IPS DF 4.7 (cell line): ENCODE measurements at regions not wholly inside any gene's neighbourhood (a gene's known extent, or its start where the extent isn't known, plus 50 kb on each side); places are given as distances from the start of the nearest gene placed in this dataset.

Experiments
- DNase-seq: peaks from one replicate; pipeline ENCODE4 v3.0.0-alpha.2; 2013; ENCODE audit warnings: low spot score; ENCODE audit errors: extremely low read depth

DNA sequence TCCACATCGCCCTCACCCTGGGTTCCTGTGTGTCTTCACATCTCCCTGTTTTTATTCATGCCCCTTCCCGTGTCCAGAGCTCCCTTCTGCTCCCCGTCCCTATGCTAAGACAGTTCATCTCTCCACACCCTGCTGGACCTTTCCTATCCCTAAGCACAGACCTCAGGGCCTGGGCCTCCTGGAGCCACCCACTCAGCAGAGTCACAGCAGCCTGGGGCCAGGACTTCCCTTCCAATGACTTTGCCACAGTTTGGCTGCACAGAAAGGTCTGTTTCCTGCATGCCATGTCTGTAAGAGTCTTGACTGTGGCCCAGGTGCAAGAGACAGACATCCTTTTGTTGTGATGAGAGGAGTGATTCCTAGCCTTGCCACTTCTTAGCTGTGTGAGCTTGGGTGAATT is 470.7 kb downstream of the TSHZ3 start:
- no peak for DNase-seq

DNA sequence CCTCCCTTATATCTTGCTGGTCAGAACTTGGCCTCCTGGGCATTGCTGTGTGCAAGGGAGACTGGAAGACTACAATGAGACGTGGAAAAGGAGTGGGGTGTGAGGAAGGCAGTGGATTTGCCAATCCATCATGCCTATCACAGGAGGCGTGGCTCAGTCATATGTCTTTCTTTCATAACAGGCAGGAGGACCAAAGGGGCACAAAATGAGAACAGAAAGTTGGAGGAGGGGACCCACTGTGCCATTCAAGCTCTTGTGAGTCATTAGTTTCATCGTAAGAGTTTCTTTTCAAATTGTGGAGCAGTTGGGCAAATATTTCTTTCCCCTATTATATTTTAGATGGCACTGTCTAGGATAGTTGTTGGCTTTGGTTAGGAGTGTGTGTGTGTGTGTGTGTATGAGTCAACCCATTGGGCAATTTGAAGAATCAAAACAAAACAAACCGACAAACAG is 471.5 kb downstream of the TSHZ3 start:
- no peak for DNase-seq

DNA sequence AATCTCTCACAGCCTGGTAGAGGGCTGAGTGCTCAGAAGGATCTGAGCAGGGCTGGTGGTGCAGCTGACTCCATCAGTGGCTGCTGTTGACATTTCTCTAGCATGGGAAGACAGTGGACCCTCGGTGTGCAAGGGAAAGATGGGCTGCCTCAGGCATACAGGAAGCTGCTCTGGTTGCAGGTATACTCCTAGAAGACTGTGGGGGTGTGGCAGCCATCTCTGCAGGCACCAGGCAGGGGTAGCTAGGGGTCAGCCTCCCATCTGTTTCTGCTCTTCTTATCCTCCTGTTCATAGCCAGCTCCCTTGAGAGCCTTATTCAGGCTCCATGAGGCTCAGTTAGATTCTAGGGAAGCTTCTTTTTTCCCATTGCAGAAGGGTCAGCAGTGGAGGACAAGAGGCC is 475.5 kb downstream of the TSHZ3 start:
- no peak for DNase-seq

DNA sequence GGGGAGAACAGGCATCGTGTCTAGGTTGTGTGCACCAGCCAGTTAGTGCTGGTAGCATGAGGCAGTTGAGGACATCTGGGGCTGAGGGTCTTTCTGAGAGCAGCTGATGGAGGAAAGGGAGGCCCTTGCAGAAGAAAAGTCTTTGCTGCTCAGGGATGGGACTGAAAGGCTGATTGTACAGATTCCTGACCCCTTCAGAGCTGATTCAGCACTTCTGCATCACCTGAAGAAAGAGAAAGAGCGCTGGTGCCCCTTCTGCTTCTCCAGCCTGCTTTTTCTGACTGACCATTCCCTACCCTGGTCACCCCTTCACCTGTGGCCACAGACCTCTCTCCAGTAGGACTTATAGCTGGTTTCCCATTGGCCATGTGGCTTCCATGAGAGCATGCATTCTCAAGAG is 476.2 kb downstream of the TSHZ3 start:
- no peak for DNase-seq

DNA sequence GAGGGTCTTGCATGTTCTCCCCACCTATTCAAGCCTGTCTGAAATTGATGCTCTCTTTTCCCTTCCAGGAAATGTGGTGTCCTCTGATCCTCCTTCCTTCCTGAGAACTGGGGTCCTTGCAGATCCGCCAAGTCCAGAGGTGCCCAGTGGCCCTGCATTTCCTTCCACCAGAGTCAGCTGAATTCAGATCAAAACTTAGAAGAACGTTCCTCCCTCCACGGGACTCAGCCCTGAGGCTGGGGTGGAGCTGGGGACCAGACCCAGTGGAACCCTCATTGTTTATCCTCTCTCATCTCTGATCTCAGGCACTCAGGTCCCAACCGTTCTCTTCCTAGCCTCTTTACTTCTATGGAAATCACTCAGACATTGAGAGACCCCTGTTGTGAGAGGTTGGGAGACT is 477.3 kb downstream of the TSHZ3 start:
- DNase-seq, result no peak

DNA sequence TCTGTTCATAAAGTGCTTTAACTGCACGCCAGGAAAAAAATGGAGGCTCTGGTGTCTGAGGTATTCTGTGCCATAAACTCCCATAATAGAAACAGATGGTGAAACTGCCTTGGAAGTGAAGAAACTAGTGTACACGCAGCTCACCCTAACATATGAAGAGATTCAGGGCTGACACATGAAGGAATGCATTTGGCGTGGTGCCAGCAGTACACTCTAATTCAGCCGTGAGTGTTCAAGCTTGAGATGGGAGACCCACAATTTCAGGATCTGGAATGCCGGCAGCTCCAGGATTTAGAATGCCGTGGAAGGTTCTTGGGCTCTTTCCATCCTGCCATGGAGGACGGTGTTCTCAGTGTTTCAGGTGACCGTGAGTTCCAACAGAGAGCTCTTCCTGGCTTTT is 478.4 kb downstream of the TSHZ3 start:
- DNase-seq, result no peak

DNA sequence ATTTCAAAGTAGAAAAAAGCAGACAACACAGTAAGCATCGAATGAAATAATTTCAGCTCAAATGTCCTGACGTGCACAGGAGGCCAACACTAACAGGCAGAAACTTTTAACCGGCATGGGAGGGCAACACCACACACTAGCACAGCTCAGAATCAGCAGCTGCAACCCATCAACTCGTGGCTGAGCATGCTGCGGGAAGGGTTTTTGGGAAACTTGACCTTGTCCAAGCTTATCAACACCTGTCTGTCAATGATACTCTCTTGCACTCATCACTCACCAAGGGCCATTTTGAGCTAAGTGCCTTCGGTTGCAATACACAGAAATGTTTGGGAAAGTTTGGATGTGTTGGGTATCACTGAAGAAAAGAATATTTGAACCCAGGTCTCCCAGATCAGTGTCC is 483.7 kb downstream of the TSHZ3 start:
- DNase-seq, result no peak

DNA sequence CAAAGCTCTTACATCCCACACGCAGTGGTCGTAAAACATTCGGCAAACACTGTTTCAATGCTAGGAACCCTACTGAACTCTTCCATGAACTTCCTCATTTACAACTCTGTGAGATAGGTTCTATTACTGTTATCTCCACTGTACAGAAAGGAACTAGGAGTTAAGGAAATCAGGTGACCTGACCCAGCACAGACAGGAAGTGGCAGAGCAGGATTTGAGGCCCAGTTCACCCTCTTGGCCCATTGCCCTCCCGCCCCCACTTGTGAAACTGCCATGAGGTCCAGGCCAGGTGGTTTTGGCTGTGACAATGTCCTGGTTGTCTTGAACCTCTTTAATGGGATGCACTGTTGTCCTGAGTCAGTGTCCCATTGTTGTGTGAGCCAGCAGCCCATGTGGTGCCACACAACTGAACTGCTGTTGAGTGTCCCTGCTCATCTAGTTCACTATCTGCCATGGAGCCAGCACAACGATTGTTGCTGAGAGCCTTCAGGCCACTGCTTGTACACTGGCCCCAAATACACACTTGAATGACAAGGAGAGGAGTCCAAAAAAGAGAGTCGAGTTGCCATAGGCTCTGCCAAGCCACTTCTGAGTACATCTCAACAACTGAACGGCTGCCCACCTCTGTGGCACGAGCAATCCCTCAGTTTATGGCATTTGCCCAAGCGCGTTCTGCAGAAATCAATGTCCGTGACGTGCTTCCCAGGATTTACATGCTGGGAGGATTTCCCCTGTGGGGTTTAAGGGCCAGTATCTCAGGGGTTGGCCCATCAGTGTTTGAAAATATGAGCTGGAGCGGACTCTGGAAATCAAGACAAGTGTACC is 484.6 kb downstream of the TSHZ3 start:
- DNase-seq, result no peak

DNA sequence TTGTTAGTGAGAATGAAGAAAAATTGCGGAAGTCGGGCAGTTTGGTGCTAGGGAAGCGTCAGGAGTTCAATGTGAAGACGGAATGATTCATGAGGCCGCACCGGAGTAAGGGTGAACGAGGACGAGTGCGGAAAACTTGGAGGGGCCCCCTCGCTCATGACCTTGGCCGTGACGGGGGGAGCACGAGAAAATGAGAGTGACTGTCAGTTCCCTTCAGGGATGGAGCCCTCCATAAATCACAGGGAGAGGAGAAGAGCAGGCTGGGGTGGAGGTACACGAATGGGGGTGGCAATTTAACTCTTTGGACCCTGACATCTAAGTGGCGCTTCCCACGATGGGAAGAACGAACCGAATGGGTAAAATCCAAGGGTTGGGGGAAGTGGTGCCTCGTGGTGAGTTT is 486.4 kb downstream of the TSHZ3 start:
- no peak for DNase-seq

DNA sequence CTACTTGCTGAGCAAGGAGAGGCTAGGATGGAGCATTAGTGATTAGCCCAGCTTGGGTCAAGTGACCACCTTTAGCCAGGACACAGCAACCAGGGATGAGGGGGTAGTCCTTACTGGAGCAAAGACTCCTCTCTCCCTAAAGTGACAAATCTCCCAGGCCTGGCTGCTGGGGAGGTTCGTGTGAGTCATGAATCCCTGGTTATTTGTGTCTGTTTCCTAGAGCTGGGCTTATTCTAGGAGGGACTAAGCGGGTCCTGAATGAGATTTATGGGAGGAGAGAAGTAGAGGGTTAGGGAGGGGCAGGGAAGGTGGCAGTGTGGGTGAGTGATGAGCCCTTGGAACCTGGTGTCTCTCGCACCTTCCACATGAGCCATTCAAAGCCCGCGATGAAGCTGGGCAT is 487.3 kb downstream of the TSHZ3 start:
- no peak for DNase-seq

DNA sequence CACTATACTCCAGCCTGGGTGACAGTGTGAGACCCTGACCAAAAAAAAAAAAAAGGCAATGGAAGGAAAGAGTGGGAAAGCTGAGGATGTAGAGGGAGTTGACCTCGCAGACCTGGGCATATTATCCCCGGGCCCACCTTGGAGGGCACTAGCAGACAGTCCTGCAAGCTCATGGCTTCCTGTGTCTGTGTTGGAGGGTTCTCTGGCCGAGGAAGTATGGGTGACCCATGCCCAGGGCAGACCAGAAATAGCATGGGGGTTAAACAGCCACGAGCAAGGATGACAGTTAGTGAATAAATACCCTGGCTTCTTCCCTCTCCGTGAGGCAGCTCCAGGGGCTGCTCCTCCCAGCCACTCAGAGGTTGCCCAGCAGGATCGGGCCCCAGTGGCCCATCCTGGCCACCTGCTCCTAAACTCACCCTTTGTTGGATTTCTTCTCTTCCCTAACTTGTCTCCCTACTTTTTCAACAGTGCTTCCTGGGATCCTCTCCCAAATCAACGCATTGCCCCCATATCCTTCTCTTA is 485.8 kb downstream of the ZNF536 start:
- no peak for DNase-seq

DNA sequence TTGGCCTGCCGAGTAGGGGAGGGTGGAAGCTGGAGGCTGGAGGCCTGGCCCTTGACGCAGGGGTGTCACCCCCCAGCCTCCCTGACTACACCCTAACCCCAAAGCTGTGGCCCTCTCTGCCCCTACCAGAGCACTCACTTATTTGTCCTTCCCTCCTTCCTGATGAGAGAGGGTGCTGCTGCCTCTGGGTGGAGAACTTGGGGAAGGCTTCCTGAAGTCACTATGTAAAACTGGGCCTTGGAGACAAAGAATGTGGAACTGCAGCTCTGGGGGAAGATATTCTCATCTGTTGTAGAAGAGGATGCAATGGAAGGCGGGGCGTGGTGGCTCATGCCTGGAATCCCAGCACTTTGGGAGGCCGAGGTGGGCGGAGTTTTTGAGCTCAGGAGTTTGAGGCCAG is 485.2 kb downstream of the ZNF536 start:
- DNase-seq, result no peak

DNA sequence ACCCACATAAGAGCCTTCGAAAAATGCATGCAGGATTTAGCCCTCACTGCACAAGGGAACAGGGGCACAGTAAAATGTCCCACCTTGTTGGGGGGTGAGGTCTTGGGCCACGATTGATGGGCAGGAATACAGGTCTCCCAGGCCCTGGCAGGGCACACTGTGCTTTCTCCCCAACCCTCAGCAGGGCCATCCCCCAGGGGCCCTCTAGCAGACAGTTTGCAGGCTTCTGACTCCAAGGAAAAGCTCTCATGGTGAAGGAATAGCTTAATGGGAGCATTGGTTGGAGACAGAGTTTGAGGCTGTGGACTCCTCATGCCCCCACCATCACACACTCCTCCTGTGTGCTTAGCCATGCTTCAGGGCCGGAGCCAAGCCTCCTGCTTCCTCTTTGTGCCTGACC is 484.6 kb downstream of the ZNF536 start:
- no peak for DNase-seq

DNA sequence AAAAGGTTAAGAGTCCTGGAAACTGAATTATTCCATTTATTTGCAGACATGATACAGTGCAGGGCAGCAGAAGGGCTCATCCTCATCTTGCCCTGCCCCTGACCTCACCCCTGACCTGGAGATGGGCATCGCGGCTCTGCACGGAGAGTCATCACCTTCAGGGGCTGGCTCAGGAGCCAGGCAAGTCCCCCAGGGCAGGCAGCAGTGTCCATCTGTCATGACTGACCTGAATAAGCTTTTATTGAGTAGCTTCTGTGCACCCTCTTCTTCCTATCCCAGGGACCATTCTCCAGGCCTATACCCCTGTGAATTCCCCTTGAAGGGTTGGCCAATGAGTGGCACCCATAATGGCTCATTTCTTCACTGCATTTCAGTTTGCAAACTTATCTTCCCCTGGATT is 484.2 kb downstream of the ZNF536 start:
- no peak for DNase-seq

DNA sequence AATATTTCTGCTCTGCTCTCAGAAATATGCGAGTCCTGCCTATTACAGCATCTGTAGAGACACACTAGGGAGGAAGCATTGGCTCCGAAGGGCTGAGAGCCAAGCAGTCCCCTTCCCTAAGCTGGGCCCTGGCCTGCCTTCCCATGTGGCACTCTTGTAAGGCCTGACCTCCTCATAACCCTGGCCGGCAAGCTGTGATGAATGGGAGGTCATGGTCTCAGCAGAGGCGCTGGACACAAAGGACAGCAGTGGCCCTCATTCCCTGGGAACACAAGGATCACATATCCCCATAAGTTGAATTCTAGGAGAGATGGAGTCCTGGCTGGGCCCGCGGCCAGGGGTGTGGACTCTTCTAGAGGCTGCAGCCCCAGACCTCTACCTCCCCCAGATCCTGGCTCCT is 483.3 kb downstream of the ZNF536 start:
- no peak for DNase-seq

DNA sequence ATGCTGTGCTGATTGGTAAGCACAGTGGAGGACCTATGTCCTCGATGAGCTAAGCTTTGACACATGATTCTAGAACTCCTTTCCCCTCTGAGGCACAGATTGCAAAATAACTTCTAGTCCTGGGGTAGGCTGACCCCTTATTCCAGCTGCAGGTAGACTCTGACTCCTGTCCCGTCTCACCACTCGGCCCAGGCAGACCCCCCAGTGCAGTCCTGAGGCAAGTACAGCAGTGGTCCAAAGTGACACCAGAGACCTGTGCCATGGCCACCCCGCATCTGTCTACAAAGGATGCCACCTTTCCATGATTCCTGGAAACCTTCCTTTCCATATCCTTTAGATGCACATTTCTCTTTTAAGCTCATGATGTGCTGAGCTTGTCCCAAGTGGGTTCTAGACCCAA is 482.5 kb downstream of the ZNF536 start:
- DNase-seq, result no peak

DNA sequence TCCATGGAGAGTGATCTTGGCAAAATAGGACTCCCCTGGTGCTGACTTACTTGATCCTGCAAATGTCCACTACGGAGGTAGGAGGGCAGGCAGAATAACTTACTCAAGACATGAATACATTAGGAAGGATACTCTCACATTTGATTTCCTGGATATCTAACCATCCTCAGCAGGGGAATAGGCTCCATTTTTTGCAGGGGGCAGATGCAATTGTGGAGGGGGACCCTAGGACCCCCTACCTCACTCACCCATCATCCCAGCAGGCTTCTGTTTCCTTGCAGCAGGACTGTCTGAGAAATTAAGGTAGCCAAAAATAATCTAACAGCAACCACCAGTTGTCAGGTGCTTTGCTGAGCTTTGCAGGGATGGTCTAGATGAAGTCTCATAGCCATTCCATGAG is 482.0 kb downstream of the ZNF536 start:
- no peak for DNase-seq

DNA sequence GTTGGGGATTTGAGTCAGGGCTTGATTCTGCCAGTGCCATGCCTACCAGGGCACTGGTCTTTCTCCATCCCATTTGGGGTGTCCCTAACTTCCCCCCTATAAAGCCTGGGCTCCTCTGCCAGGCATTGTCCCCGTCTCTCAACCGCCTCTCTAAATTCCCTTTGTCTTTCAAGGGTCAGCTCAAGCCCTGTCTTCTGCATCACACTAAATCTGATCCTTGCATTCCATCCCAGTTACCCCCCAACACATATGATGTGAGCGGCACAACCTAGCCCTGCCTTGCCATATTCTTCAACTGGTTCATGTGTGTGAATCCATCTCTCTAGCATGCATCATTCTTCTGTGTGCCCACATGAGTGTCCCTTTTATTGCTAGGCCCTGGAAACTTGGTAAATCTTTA is 480.9 kb downstream of the ZNF536 start:
- DNase-seq, result no peak

DNA sequence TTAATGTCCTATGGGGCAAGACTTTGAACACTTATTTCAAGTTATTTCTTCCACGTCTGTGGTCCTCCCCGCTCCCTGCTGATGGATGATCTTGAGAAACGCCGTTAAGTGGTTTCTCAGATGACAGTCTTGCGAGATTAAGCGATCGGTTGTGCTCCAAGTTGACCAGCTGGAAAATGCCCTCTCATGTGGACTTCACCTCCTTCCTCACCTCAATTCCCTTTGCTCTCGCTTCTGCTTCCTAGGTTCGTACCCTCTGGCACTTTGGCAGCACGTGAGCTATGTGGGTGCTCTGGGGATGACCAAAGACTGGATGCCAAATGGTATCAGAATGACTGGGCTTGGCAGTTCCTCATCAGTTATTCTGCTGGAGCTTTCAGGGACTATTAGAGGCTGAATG is 480.0 kb downstream of the ZNF536 start:
- no peak for DNase-seq

DNA sequence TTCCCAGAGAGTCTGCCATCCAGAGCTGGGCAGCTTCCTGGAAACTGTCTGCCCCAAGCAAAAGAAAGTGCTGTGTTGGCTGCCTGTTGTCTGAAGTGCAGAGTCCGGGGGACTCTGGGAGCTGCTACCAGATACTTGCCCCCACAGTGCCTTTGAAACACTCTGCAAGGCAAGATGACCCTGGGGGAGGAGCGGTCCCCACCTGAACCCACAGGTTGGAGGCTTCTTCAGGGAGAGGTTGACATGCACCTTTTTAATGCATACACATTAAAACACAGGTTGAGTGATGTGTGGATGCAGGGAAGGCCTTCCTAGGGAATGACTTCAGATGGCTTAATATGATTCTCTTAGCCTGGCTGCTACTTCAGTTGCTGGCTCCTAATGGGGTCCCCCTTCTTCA is 479.5 kb downstream of the ZNF536 start:
- no peak for DNase-seq

DNA sequence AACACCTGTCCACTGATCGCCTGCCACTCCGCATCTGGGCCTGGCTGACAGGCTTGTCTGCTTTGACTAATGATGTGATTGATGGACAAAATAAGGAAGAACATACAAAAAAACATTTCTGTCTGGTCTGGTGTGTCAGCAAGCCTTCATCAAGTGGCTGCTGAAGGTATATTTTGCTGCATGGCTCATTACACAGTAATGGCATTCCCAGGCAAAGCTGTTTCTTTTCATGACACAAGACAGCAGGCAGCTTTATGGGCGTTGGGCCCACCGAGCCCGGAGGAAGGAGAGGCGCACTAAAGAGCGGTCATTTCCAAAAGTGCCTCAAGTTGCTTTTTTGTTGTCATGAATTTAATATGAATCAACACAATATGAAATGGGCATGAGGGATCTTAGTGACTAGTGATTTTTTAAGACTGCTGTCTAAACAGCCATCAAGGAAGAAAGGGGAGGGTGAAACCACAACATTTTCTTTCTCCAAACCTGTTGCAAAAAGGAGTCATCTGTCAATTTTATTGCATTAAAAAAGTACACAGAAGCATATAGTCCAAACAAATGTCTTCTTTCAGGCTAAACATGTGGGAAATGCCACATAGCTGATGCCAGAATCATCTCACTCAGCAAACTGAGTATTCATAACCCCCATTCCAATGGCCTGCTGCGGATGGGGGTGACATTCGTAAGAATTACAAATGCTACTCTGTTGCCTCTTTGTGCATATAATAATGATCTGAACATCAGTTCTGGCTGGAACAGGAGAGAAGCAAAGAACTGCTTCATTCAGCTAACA is 476.6 kb downstream of the ZNF536 start:
- no peak for DNase-seq

DNA sequence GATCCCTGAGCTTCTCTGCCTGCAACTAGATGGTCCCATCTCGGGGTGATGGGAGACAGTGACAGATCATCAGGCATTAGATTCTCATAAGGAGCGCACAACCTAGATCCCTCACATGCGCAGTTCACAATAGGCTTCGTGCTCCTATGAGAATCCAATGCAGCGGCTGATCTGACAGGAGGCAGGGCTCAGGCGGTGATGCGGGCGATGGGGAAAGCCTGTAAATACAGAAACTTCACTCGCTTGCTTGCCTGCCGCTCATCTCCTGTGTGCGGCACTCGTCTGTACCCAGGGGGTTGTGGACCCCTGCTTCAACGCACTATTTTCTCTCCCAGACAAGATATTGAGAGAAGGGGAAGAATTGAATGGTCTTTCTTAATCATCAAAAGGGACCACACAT is 473.9 kb downstream of the ZNF536 start:
- DNase-seq, result no peak

DNA sequence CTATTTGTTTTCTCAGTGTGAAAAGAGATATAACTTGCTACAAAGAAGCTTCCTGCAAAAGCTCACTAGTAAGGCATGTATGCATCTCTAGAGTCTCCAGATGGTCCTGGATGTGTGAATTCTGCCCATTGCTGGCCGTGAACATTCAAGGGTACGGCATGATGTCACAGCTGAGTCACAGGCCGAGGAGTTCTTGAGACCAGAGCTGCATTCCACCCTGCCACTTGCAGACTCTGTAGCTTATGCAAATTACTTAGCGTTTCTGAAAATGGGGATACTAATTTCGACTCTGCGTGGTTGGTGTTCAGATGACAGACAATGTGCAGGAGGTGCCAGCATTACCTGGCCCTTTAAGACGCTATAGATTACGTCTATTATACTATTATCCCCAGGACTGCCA is 470.7 kb downstream of the ZNF536 start:
- DNase-seq, result no peak
